ENCODE measurements at regions not wholly inside any gene's neighbourhood (a gene's known extent, or its start where the extent isn't known, plus 50 kb on each side); places are given as distances from the start of the nearest gene placed in this dataset.

DNA sequence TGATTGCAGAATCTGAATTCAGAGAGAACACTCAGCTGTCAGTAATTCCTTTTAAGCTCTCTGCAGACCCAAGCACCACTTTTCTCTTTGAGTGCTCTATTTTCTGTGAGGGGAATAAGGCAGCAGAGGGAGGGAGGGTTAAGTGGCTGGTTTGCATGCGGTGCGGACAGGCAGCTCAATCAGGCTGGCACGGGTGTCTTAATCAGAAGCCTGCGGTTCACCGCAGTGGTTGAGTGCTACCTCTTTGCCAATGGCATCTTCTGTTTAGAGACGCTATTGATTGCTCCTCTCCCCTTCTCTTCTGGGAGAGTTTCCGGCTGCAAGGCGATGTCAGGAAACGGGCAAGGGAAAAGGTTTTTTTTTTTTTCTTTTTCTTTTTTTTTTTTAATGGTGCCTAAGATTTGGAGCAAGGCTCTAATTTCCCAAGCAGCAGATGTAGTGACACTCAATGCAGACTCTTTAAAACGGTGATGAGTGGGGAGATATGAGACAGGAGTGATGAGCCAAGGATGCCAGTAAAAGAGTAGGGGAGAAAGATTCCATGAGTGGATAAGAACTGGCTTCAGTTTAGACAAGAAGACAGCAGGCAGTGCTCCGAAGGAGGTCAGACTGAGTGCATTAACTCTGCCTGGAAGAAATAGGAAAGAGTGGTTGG lies 533.7 kb upstream of the SEL1L start:
- Histone ChIP-seq H3K4me1 (no peaks in the 10 kb centered on the region), H3K9me3 (no peaks in the 10 kb centered on the region), H3K36me3 (no peaks in the 10 kb centered on the region), H3K27me3 (no peaks in the 10 kb centered on the region), H3K27ac (no peak overlapping the region), H3K4me3 (no peak overlapping the region)
- intact Hi-C loops (cut with DNase I) = no loop called here
- ATAC-seq (no peak), DNase-seq (no peak)
- TF ChIP-seq, protein P1, sequence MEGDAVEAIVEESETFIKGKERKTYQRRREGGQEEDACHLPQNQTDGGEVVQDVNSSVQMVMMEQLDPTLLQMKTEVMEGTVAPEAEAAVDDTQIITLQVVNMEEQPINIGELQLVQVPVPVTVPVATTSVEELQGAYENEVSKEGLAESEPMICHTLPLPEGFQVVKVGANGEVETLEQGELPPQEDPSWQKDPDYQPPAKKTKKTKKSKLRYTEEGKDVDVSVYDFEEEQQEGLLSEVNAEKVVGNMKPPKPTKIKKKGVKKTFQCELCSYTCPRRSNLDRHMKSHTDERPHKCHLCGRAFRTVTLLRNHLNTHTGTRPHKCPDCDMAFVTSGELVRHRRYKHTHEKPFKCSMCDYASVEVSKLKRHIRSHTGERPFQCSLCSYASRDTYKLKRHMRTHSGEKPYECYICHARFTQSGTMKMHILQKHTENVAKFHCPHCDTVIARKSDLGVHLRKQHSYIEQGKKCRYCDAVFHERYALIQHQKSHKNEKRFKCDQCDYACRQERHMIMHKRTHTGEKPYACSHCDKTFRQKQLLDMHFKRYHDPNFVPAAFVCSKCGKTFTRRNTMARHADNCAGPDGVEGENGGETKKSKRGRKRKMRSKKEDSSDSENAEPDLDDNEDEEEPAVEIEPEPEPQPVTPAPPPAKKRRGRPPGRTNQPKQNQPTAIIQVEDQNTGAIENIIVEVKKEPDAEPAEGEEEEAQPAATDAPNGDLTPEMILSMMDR (IDR thresholded peaks at IDR 0.05) = no peak

DNA sequence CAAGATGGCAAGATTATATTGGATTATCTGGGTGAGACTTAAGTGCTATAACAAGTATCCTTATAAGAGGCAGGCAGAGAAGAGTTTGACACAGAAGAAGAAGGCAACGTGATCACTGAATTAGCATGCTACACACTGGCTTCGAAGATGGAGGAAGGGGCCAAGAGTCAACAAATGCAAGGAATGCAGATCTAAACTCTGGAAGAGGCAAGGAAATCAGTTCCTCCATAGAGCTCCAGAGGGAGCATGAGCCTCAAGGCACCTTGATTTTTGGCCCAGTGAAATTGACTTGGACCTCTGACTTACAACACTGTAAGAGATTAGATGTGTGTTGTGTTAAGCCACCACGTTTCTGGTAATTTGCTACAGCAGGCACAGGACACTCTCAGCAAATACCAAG lies 536.4 kb upstream of the SEL1L start:
- Histone ChIP-seq H3K9me3 (no peaks in the 10 kb centered on the region), H3K4me1 (no peaks in the 10 kb centered on the region), H3K4me3 (no peak overlapping the region), H3K27ac (no peak overlapping the region), H3K27me3 (no peaks in the 10 kb centered on the region), H3K36me3 (no peaks in the 10 kb centered on the region)
- TF ChIP-seq, protein P1 (IDR thresholded peaks at IDR 0.05) = no peak
- intact Hi-C loops (cut with DNase I) = no loop called here
- no peak for ATAC-seq
- no peak for DNase-seq

GRCh38 chr14:82070753-82071152 lies 537.1 kb upstream of the SEL1L start:
- TF ChIP-seq, protein P1 (IDR thresholded peaks at IDR 0.05) = no peak
- no peak for DNase-seq
- intact Hi-C loops (cut with DNase I) = no loop called here

GRCh38 chr14:82073547-82073946 lies 539.9 kb upstream of the SEL1L start:
- Histone ChIP-seq H3K4me3 (no peak overlapping the region), H3K27me3 (no peaks in the 10 kb centered on the region), H3K27ac (no peak overlapping the region), H3K4me1 (no peaks in the 10 kb centered on the region), H3K9me3 (no peaks in the 10 kb centered on the region), H3K36me3 (no peaks in the 10 kb centered on the region)
- DNase-seq (no peak), ATAC-seq (no peak)
- intact Hi-C loops (cut with DNase I) = no loop called here
- TF ChIP-seq, protein P1 (IDR thresholded peaks at IDR 0.05) = no peak

More at GRCh38 chr14:82070753-82071152, 537.1 kb upstream of the SEL1L start:
- Histone ChIP-seq H3K9me3 (no peaks in the 10 kb centered on the region), H3K36me3 (no peaks in the 10 kb centered on the region), H3K4me3 (no peak overlapping the region), H3K27ac (no peak overlapping the region), H3K4me1 (no peaks in the 10 kb centered on the region), H3K27me3 (no peaks in the 10 kb centered on the region)
- ATAC-seq = no peak

DNA sequence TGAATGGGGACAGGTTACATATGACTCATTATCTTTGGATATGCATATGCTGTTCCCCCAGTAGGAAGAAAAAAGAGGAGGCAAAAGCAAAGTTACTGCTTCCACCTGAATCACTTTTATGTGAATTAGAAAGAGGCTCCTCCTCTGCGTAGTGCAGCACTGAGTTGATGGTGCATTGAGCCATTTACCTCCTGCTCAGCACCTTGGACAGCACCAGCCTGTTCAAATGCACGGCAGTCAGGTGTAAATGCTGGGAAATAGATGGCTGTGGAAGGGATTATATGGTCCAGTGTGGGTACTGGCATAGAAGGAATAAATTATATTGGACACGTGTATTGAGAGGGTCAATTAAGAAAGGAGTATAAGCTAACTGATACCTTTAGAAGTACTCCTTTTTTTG lies 541.9 kb upstream of the SEL1L start:
- no peak overlapping the region for H3K27ac ChIP-seq
- intact Hi-C loops (cut with DNase I) = no loop called here
- H3K4me1 ChIP-seq = no peaks in the 10 kb centered on the region
- no peak overlapping the region for H3K4me3 ChIP-seq
- DNase-seq = no peak
- TF ChIP-seq, protein P1 (IDR thresholded peaks at IDR 0.05) = no peak
- H3K36me3 ChIP-seq = no peaks in the 10 kb centered on the region
- peak; percentile 63 for ATAC-seq
- no peaks in the 10 kb centered on the region for H3K9me3 ChIP-seq
- H3K27me3 ChIP-seq = no peaks in the 10 kb centered on the region

- no peaks in the 10 kb centered on the region for H3K27me3 ChIP-seq
- DNase-seq = no peak
- TF ChIP-seq, protein P1 (IDR thresholded peaks at IDR 0.05) = no peak
- no peaks in the 10 kb centered on the region for H3K4me1 ChIP-seq
- H3K4me3 ChIP-seq = no peak overlapping the region
- H3K27ac ChIP-seq = no peak overlapping the region
- H3K36me3 ChIP-seq = no peaks in the 10 kb centered on the region
- H3K9me3 ChIP-seq = no peaks in the 10 kb centered on the region
- intact Hi-C loops (cut with DNase I) = no loop called here
- no peak for ATAC-seq
Measured at GRCh38 chr14:82079553-82079952, 545.9 kb upstream of the SEL1L start.
